Astrocyte (in vitro differentiated cells and primary cell): ENCODE measurements at regions not wholly inside any gene's neighbourhood (a gene's known extent, or its start where the extent isn't known, plus 50 kb on each side); places are given as distances from the start of the nearest gene placed in this dataset.

Experiments
- EZH2 ChIP-seq: IDR thresholded peaks from 2 replicates; pipeline ENCODE4 v1.6.1; 2012; ENCODE audit warnings: mild to moderate bottlenecking, low read length, inconsistent platforms; ENCODE audit not compliant: insufficient read depth
- TF ChIP-seq, protein P1 (sequence below): IDR thresholded peaks from 2 replicates; pipeline ENCODE4 v1.5.1; 2011; ENCODE audit warnings: low read depth, mild to moderate bottlenecking, inconsistent platforms, low read length, moderate library complexity; ENCODE audit not compliant: insufficient read depth

DNA sequence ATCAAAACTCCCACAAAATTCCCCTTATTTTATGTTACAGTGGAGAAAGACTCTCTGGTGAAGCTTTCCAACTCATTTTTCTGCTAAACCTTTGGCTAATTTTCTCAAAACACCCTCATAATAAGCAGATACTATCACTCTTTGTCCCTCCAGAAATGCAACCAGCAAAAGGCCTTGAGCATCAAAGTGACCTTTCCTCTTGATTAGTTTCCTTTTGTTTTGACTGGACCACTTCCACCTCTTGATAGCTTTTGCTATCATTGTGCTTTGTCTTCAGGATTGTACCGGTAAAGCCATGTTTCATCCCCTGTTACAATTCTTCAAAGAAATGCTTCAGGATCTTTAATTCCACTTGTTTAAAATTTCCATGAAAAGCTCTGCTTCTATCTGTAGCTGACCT, 115.1 kb upstream of the SLC13A1 start:
- TF ChIP-seq, protein P1, sequence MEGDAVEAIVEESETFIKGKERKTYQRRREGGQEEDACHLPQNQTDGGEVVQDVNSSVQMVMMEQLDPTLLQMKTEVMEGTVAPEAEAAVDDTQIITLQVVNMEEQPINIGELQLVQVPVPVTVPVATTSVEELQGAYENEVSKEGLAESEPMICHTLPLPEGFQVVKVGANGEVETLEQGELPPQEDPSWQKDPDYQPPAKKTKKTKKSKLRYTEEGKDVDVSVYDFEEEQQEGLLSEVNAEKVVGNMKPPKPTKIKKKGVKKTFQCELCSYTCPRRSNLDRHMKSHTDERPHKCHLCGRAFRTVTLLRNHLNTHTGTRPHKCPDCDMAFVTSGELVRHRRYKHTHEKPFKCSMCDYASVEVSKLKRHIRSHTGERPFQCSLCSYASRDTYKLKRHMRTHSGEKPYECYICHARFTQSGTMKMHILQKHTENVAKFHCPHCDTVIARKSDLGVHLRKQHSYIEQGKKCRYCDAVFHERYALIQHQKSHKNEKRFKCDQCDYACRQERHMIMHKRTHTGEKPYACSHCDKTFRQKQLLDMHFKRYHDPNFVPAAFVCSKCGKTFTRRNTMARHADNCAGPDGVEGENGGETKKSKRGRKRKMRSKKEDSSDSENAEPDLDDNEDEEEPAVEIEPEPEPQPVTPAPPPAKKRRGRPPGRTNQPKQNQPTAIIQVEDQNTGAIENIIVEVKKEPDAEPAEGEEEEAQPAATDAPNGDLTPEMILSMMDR: no peak
- TF ChIP-seq EZH2: no peak
